Endothelial cell of umbilical vein (primary cell): ENCODE measurements at regions not wholly inside any gene's neighbourhood (a gene's known extent, or its start where the extent isn't known, plus 50 kb on each side); places are given as distances from the start of the nearest gene placed in this dataset.

ENCODE experiments used
- BruUV-seq: library from RNA; stranded (reverse); fragments of 400-500 nt; replicated peaks from 2 replicates; lab custom pipeline; 2021; lab: Mats Ljungman, UMichigan
- CTCF ChIA-PET: fragments of 300-600, 350-600 bp; sonication (Branson Sonifier 250); formaldehyde crosslinking; loops from one replicate; lab custom pipeline; 2021; ENCODE audit warnings: antibody characterized with exemption, inconsistent platforms; lab: Charles Lee
- POLR2A ChIA-PET: fragments of 300-600, 350-600 bp; sonication (Branson Sonifier 250); formaldehyde crosslinking; loops from one replicate; lab custom pipeline; 2021; ENCODE audit warnings: antibody characterized with exemption, inconsistent platforms; lab: Charles Lee
- DNase-seq: peaks from one replicate; pipeline ENCODE4 v3.0.0-alpha.2; 2011; ENCODE audit warnings: low read depth, low spot score
- FAIRE-seq: peaks from 2 replicates; lab custom pipeline; 2011; peaks lifted over from hg19 to GRCh38; lab: Jason Lieb, UNC
- H2AFZ ChIP-seq: 2 replicates; pipeline ENCODE4 v1.6.0; 2012; ENCODE audit warnings: low read depth, low read length, control low read depth, inconsistent platforms
- H3K27ac ChIP-seq: 2 replicates; pipeline ENCODE4 v1.5.1; 2011; ENCODE audit warnings: low read depth, mild to moderate bottlenecking, control low read depth, low read length, moderate library complexity; ENCODE audit not compliant: insufficient read depth
- H3K27me3 ChIP-seq, 2 experiments: 2 replicates each; pipeline versions ENCODE4 v1.6.0 to v1.6.1; 2011; ENCODE audit warnings: low read length in 2 of 2, mixed read lengths in 1 of 2; ENCODE audit not compliant: control insufficient read depth in 2 of 2, insufficient read depth in 2 of 2
- H3K36me3 ChIP-seq, 2 experiments: 2 replicates in 1 of 2; 3 replicates in 1 of 2; pipeline ENCODE4 v1.5.1; 2011; ENCODE audit warnings: low read length in 2 of 2, mild to moderate bottlenecking in 1 of 2, moderate library complexity in 1 of 2; ENCODE audit not compliant: control insufficient read depth in 2 of 2, insufficient read depth in 2 of 2; ENCODE audit errors: extremely low read depth in 1 of 2
- H3K4me1 ChIP-seq: 3 replicates; pipeline ENCODE4 v1.5.1; 2011; ENCODE audit warnings: mild to moderate bottlenecking, low read length; ENCODE audit not compliant: control insufficient read depth, insufficient read depth; ENCODE audit errors: extremely low read depth
- H3K4me2 ChIP-seq: 2 replicates; pipeline ENCODE4 v1.6.1; 2011; ENCODE audit warnings: low read length, control low read depth, mixed read lengths; ENCODE audit not compliant: insufficient read depth
- H3K4me3 ChIP-seq, 3 experiments: fragments of 200-600 bp in 1 of 3; sonication (generic), shearing (Covaris generic) in 1 of 3; replicated peaks in 1 of 3; 2 replicates each; pipeline ENCODE4 v1.5.1; 2011 to 2016; ENCODE audit warnings: control low read depth in 3 of 3, low read length in 3 of 3, mild to moderate bottlenecking in 2 of 3, inconsistent platforms in 1 of 3, low read depth in 1 of 3, moderate library complexity in 1 of 3; ENCODE audit not compliant: insufficient read depth in 1 of 3
- H3K79me2 ChIP-seq: 2 replicates; pipeline ENCODE4 v1.6.0; 2012; ENCODE audit warnings: low read length, inconsistent platforms; ENCODE audit not compliant: control insufficient read depth, insufficient read depth
- H3K9ac ChIP-seq: replicated peaks from 2 replicates; pipeline ENCODE3; 2011; ENCODE audit warnings: low read length, control low read depth; ENCODE audit not compliant: insufficient read depth; ENCODE audit errors: extremely low read depth
- H3K9me1 ChIP-seq: replicated peaks from 3 replicates; pipeline ENCODE4 v1.6.0; 2011; ENCODE audit warnings: mild to moderate bottlenecking, low read length; ENCODE audit not compliant: control insufficient read depth, insufficient read depth; ENCODE audit errors: extremely low read depth
- H3K9me3 ChIP-seq: replicated peaks from 2 replicates; pipeline ENCODE4 v1.5.1; 2012; ENCODE audit warnings: low read length, inconsistent platforms; ENCODE audit not compliant: control insufficient read depth, insufficient read depth
- H4K20me1 ChIP-seq: replicated peaks from 2 replicates; pipeline ENCODE3; 2011; ENCODE audit warnings: mild to moderate bottlenecking, low read length; ENCODE audit not compliant: control insufficient read depth, insufficient read depth; ENCODE audit errors: extremely low read depth
- CTCF ChIP-seq, 2 donors: IDR thresholded peaks; 1 replicate in 1 of 2; 2 replicates in 1 of 2; pipeline ENCODE4 v1.5.1; 2011; ENCODE audit warnings: low read length in 2 of 2, mild to moderate bottlenecking in 2 of 2, moderate library complexity in 2 of 2, control low read depth in 1 of 2, inconsistent platforms in 1 of 2, low read depth in 1 of 2; ENCODE audit not compliant: insufficient read depth in 1 of 2; ENCODE audit errors: extremely low read depth in 1 of 2
- EZH2 ChIP-seq: IDR thresholded peaks from 2 replicates; pipeline ENCODE4 v1.6.1; 2012; ENCODE audit warnings: borderline replicate concordance, low read depth, mild to moderate bottlenecking, moderate library complexity, low read length, inconsistent platforms; ENCODE audit not compliant: severe bottlenecking
- FOS ChIP-seq: IDR thresholded peaks from 2 replicates; pipeline ENCODE4 v1.6.1; 2011; ENCODE audit warnings: mild to moderate bottlenecking, low read length, moderate library complexity, borderline replicate concordance; ENCODE audit not compliant: insufficient read depth
- GATA2 ChIP-seq: IDR thresholded peaks from 2 replicates; pipeline ENCODE4 v1.7.0; 2011; ENCODE audit warnings: low read depth, mild to moderate bottlenecking, moderate library complexity, mixed read lengths, low read length; ENCODE audit not compliant: insufficient read length, insufficient read depth
- JUN ChIP-seq: IDR thresholded peaks from 2 replicates; pipeline ENCODE4 v1.6.1; 2011; ENCODE audit warnings: borderline replicate concordance, low read depth; ENCODE audit not compliant: insufficient read length, insufficient read depth
- MYC ChIP-seq: IDR thresholded peaks from one replicate; pipeline ENCODE4 v1.6.1; 2011; ENCODE audit warnings: mild to moderate bottlenecking, low read depth, low read length
- POLR2A ChIP-seq: IDR thresholded peaks from 2 replicates; pipeline ENCODE4 v1.6.1; 2012; ENCODE audit warnings: low read depth, mild to moderate bottlenecking, control low read depth, low read length
- POLR2AphosphoS5 ChIP-seq: IDR thresholded peaks from 2 replicates; pipeline ENCODE4 v1.6.1; 2012; ENCODE audit warnings: low read depth, mild to moderate bottlenecking, control low read depth, low read length, moderate library complexity; ENCODE audit not compliant: insufficient read depth
- dilution Hi-C: fragments of 300-500 bp; cut with MboI; formaldehyde crosslinking; loops from one replicate; pipeline ENCODE4 v1.15.0; 2019; ENCODE audit warnings: low sequenced_read_pairs; ENCODE audit not compliant: extremely low pct_ligation_motif_present
- intact Hi-C: fragments of 100-400 bp; cut with micrococcal nuclease; formaldehyde crosslinking; loops from one replicate; pipeline ENCODE4 v1.10.0; 2022
- TF ChIP-seq, protein P1 (sequence below): IDR thresholded peaks from 2 replicates; pipeline ENCODE4 v1.6.1; 2011; ENCODE audit not compliant: insufficient read depth, insufficient read length

DNA sequence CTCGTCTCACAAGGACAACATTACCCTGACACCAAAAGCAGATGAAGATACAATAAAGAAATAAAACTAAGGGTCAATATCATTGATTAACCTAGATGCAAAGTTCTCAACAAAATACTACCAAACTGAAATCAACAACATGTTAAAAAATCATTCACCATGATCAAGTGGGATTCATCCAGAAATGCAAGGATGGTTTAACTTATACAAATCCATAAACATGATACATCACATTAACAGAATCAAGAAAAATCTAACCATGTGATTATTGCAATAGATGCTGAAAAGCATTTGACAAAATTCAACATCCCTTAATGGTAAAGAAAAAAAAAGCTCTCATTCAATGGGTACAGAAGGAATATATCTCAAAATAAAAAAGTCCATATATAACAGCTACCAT is 514.9 kb downstream of the TMA16 start:
- FAIRE-seq (no peak), DNase-seq (no peak)
- Histone ChIP-seq H3K27ac (no peak overlapping the region), H2AFZ (no peak overlapping the region), H3K27me3 (no peaks in the 10 kb centered on the region), H3K4me2 (no peak overlapping the region), H3K9me3 (peaks cover 5% of the 10 kb centered on the region), H3K36me3 (no peaks in the 10 kb centered on the region), H3K9ac (no peak overlapping the region), H3K4me3 (no peak overlapping the region), H4K20me1 (no peaks in the 10 kb centered on the region), H3K4me1 (no peaks in the 10 kb centered on the region), H3K79me2 (no peaks in the 10 kb centered on the region), H3K9me1 (no peaks in the 10 kb centered on the region)
- intact Hi-C loops (no loop called here), dilution Hi-C loops (no loop called here)
- ChIA-PET POLR2A (no interaction called here), CTCF (interaction anchor here (0.6 kb wide), 1 partner anchor 437 kb away, joined by 3 read pairs; no protein-coding TSS in a partner anchor)
- TF ChIP-seq CTCF (IDR thresholded peaks at IDR 0.05; ENCODE audit: extremely low read depth in 1 of 2, insufficient read depth in 1 of 2, low read depth in 1 of 2, low read length in 2 of 2) (no peak), EZH2 (no peak), POLR2AphosphoS5 (no peak), JUN (no peak), FOS (no peak), GATA2 (no peak), MYC (no peak), POLR2A (no peak)
- TF ChIP-seq, protein P1, sequence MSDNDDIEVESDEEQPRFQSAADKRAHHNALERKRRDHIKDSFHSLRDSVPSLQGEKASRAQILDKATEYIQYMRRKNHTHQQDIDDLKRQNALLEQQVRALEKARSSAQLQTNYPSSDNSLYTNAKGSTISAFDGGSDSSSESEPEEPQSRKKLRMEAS = no peak
- BruUV-seq = no TSS peak
